Esophagus muscularis mucosa (tissue), 4 donors: ENCODE measurements at regions not wholly inside any gene's neighbourhood (a gene's known extent, or its start where the extent isn't known, plus 50 kb on each side); places are given as distances from the start of the nearest gene placed in this dataset.

Source experiments
- DNase-seq: peaks from one replicate; pipeline ENCODE4 v3.0.0-alpha.2; 2017; ENCODE audit errors: extremely low spot score
- H3K27ac ChIP-seq, 4 donors: fragments of 200-600 bp; sonication (generic); replicated peaks in 1 of 4; 1 replicate in 3 of 4; 2 replicates in 1 of 4; pipeline ENCODE4 v1.5.1; 2016 to 2019; ENCODE audit warnings: mild to moderate bottlenecking in 1 of 4
- H3K27me3 ChIP-seq, 4 donors: fragments of 200-600 bp; sonication (generic); one replicate each; pipeline versions ENCODE4 v1.5.1 to v1.6.0; 2016 to 2019
- H3K36me3 ChIP-seq, 4 donors: fragments of 200-600 bp; sonication (generic); one replicate each; pipeline ENCODE4 v1.5.1; 2016 to 2019
- H3K4me1 ChIP-seq, 4 donors: fragments of 200-600 bp; sonication (generic); one replicate each; pipeline ENCODE4 v1.5.1; 2016 to 2019
- H3K4me3 ChIP-seq, 4 donors: fragments of 200-600 bp; sonication (generic); 1 replicate in 2 of 4; 2 replicates in 2 of 4; pipeline ENCODE4 v1.5.1; 2016 to 2019; ENCODE audit warnings: mild to moderate bottlenecking in 4 of 4, moderate library complexity in 1 of 4
- H3K9me3 ChIP-seq, 4 donors: fragments of 200-600 bp; sonication (generic); 1 replicate in 3 of 4; 2 replicates in 1 of 4; pipeline ENCODE4 v1.5.1; 2016 to 2019
- CTCF ChIP-seq, 3 experiments: fragments of 200-600 bp in 2 of 3; fragments of 450-650 bp in 1 of 3; sonication (generic) in 2 of 3; IDR thresholded peaks; one replicate each; pipeline ENCODE4 v1.5.1; 2017 to 2019; ENCODE audit warnings: antibody characterized with exemption in 3 of 3, mild to moderate bottlenecking in 2 of 3, moderate library complexity in 1 of 3
- EP300 ChIP-seq: sonication (generic); formaldehyde crosslinking; IDR thresholded peaks from one replicate; pipeline ENCODE4 v1.6.1; 2017; ENCODE audit warnings: antibody characterized with exemption
- POLR2A ChIP-seq: fragments of 450-650 bp; IDR thresholded peaks from one replicate; pipeline ENCODE4 v1.6.1; 2017; ENCODE audit warnings: antibody characterized with exemption, moderate library complexity, mild to moderate bottlenecking, low read depth
- POLR2AphosphoS5 ChIP-seq, 2 donors: sonication (generic); formaldehyde crosslinking; IDR thresholded peaks; one replicate each; pipeline ENCODE4 v1.6.1; 2017; ENCODE audit warnings: antibody characterized with exemption in 2 of 2
- WGBS: methylation state at CpG from one replicate; pipeline ENCODE4 v1.1.5; 2018; 5-methylcytosine and 5-hydroxymethylcytosine counted together
- intact Hi-C: fragments of 100-400 bp; cut with DNase I; formaldehyde crosslinking; loops from one replicate; pipeline ENCODE4 v1.15.1; 2023

- 87% methylated on average over 4 of the region's 4 CpGs for WGBS
- no peak for DNase-seq
- TF ChIP-seq CTCF (IDR thresholded peaks at IDR 0.05) (no peak), POLR2AphosphoS5 (IDR thresholded peaks at IDR 0.05) (no peak), EP300 (no peak), POLR2A (no peak)
- Histone ChIP-seq H3K9me3 (no peaks in the 10 kb centered on the region), H3K4me1 (peaks cover 0 to 11% (median 8%) of the 10 kb centered on the region in 4 donors), H3K36me3 (no peaks in the 10 kb centered on the region), H3K4me3 (no peak overlapping the region), H3K27ac (no peak overlapping the region), H3K27me3 (no peaks in the 10 kb centered on the region)
- intact Hi-C loops: loop anchor here (10.0 kb wide), 1 partner anchor 107 kb away; the partner anchor contains the start of gene DGKB
Measured at GRCh38 chr7:15012135-15012534, 109.6 kb upstream of the DGKB start.

GRCh38 chr7:15011289-15011688 is 108.7 kb upstream of the DGKB start:
- WGBS: 72% methylated on average over 3 of the region's 3 CpGs
- H3K9me3 ChIP-seq: no peaks in the 10 kb centered on the region

GRCh38 chr7:15007507-15007906 is 105.0 kb upstream of the DGKB start:
- no peak for TF ChIP-seq POLR2AphosphoS5 (IDR thresholded peaks at IDR 0.05)
- no peak for TF ChIP-seq EP300
- TF ChIP-seq POLR2A: no peak
- no peak for TF ChIP-seq CTCF (IDR thresholded peaks at IDR 0.05)
- intact Hi-C loops: no loop called here

More at GRCh38 chr7:15011289-15011688, 108.7 kb upstream of the DGKB start:
- Histone ChIP-seq H3K36me3 (no peaks in the 10 kb centered on the region), H3K27me3 (no peaks in the 10 kb centered on the region), H3K27ac (no peak overlapping the region), H3K4me1 (peaks cover 0 to 11% (median 8%) of the 10 kb centered on the region in 4 donors), H3K4me3 (no peak overlapping the region)
- intact Hi-C loops: loop anchor here (10.0 kb wide), 1 partner anchor 106 kb away; the partner anchor contains the start of gene DGKB
- TF ChIP-seq POLR2AphosphoS5 (IDR thresholded peaks at IDR 0.05) (no peak), EP300 (no peak), POLR2A (no peak), CTCF (IDR thresholded peaks at IDR 0.05) (no peak)
- DNase-seq: no peak

GRCh38 chr7:15005672-15006071 is 103.1 kb upstream of the DGKB start:
- DNase-seq: no peak
- no peak overlapping the region for H3K27ac ChIP-seq
- 78% methylated on average over 5 of the region's 5 CpGs for WGBS
- intact Hi-C loops: no loop called here
- TF ChIP-seq CTCF (IDR thresholded peaks at IDR 0.05) (no peak), POLR2A (no peak), EP300 (no peak), POLR2AphosphoS5 (IDR thresholded peaks at IDR 0.05) (no peak)
- no peak overlapping the region for H3K4me3 ChIP-seq
- H3K27me3 ChIP-seq: no peaks in the 10 kb centered on the region
- no peaks in the 10 kb centered on the region for H3K36me3 ChIP-seq
- H3K4me1 ChIP-seq: no peaks in the 10 kb centered on the region
- H3K9me3 ChIP-seq: no peaks in the 10 kb centered on the region

More at GRCh38 chr7:15007507-15007906, 105.0 kb upstream of the DGKB start:
- no peak overlapping the region for H3K4me3 ChIP-seq
- H3K4me1 ChIP-seq: no peaks in the 10 kb centered on the region
- WGBS: 92% methylated on average over 5 of the region's 5 CpGs
- DNase-seq: no peak
- H3K27me3 ChIP-seq: no peaks in the 10 kb centered on the region
- H3K36me3 ChIP-seq: no peaks in the 10 kb centered on the region
- no peak overlapping the region for H3K27ac ChIP-seq
- no peaks in the 10 kb centered on the region for H3K9me3 ChIP-seq

- intact Hi-C loops: no loop called here
- TF ChIP-seq EP300 (no peak), POLR2AphosphoS5 (IDR thresholded peaks at IDR 0.05) (no peak), CTCF (IDR thresholded peaks at IDR 0.05) (no peak), POLR2A (no peak)
- Histone ChIP-seq H3K4me1 (no peaks in the 10 kb centered on the region), H3K4me3 (no peak overlapping the region), H3K27me3 (no peaks in the 10 kb centered on the region), H3K9me3 (no peaks in the 10 kb centered on the region), H3K36me3 (no peaks in the 10 kb centered on the region), H3K27ac (no peak overlapping the region)
- 67% methylated on average over 1 of the region's 1 CpG for WGBS
- no peak for DNase-seq
Measured at GRCh38 chr7:15000157-15000556, 97.6 kb upstream of the DGKB start.
